HG03103 (cell line): ENCODE measurements at regions not wholly inside any gene's neighbourhood (a gene's known extent, or its start where the extent isn't known, plus 50 kb on each side); places are given as distances from the start of the nearest gene placed in this dataset.
"Not testable (repeated sequence)": the region's sequence is repeated elsewhere in the genome, so short reads cannot be mapped to it uniquely, and the experiment has no call there.

Source experiments
- ATAC-seq: cut with Tn5 transposase; IDR thresholded peaks from one replicate; pipeline ENCODE4 v1.9.1; 2021; ENCODE audit warnings: low read depth; ENCODE audit not compliant: unreplicated experiment

- ATAC-seq, result no peak
These were observed 340.0 kb upstream of the NRG3 start for GRCh38 chr10:81534991-81535390.

DNA sequence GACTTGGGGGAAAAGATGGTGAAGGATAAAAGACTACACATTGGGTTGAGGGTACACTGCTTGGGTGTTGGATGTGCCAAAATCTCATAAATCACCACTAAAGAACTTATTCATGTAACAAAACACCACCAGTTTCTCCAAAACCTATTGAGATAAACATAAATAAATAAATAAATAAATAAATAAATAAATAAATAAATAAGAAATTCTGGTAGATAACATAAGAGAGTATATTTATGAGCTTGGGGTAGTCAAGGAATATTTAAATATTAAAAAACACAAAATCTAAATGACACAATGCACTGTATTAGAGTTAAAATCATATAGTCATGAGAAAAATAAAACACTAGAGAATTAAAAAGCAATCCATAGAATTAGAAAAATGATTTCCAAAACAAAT is 333.5 kb upstream of the NRG3 start:
- ATAC-seq, result no peak

GRCh38 chr10:81546243-81546642 is 328.8 kb upstream of the NRG3 start:
- ATAC-seq, result no peak

GRCh38 chr10:81548160-81548559 is 326.8 kb upstream of the NRG3 start:
- no peak for ATAC-seq

GRCh38 chr10:81564143-81564542 is 310.9 kb upstream of the NRG3 start:
- ATAC-seq, result no peak

DNA sequence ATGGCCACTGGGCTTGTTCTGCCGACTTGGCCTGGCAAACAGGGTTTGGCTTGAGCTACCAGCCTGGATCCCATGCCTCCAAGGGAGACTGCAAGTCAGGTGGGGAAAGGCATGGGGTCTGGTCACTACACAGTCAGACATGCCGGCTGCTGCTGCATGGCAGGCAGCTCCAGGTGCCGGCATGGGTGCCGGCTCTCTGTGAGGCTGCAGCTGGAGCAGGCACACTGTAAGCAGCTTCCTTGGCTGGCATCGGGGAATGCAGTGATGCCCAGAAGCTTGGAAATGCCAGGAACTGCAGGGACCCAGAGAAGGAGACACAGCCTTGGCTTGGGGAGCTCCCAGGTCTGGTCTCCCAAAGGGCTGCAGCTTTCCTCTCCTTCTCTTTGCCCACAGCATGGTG is 305.5 kb upstream of the NRG3 start:
- ATAC-seq, result no peak

GRCh38 chr10:81570349-81570748 is 304.6 kb upstream of the NRG3 start:
- no peak for ATAC-seq

GRCh38 chr10:81570878-81571794 is 303.9 kb upstream of the NRG3 start:
- no peak for ATAC-seq

- ATAC-seq, result no peak
These were observed 300.0 kb upstream of the NRG3 start for GRCh38 chr10:81575036-81575435.

DNA sequence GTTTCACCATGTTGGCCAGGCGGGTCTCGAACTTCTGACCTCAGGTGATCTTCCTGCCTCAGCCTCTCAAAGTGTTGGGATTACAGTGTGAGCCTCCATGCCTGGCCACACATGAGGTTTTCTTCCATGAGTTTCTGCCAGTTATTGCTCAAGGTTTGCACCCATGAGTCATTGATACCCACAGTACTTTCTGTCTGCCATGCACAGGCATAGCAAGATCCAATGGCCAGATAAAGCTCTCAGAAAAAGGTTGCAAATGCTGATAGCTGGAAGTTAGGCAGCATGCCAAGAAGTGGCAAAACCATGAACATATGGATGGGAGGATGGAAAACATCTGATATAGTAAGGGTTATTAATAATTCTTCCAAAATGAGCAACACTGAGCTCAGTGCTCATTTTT is 298.7 kb upstream of the NRG3 start:
- no peak for ATAC-seq

DNA sequence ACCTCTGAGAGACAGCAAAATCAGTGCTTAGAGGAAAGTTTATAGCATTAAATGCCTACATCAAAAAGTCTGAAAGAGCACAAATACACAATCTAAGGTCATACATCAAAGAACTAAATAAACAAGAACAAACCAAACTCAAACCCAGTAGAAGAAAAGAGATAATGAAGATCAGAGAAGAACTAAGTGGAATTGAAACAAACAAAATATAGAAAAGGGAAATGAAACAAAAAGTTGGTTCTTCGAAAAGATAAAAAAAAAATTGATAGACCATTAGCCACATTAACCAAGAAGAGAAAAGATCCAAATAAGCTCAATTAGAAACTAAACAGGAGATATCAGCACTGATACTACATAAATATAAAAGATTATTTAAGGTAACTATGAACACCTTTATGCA is 280.0 kb upstream of the NRG3 start:
- ATAC-seq, result no peak

DNA sequence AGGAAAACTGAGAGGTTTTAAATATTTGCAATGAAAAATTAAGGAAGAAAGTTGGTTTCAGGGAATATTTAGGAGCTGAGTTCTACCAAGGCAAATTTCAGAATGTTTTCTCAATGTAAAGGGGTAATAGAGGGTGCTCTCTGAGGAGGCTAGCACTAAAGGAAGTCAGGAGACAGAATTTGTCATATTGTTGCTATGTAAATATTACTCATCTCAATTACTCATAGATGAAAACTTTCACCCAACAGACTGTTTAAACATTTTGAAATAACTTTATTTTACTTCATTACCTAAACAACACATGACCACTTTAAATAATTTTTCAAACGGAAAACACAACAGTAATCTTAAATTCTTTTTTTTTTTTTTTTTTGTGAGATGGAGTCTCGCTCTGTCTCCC is 274.8 kb upstream of the NRG3 start:
- ATAC-seq, result no peak

DNA sequence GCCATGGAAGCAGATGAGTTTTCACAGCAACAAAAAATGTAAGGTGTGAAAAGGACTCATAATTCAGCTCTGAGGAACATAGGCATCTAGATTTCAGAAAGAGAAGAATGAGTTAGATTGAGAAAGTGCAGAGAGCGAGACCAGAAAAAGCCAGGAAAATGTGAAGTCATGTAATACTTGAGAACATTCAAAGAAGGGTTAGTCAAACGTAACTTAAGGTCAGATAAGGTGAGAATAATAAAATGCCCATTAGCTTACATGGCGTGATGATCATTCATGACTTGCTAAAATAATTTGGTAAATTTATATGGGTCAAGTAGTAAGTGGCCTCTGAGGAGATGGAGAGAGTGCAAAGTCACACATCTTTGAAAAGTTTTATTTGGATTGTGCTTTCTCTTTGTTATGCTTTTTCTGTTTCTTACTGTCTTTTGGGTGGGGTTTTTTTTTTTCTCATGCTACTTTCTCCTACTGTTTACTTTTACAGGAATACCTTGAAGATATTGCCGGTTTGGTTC is 271.8 kb upstream of the NRG3 start:
- ATAC-seq, result no peak

DNA sequence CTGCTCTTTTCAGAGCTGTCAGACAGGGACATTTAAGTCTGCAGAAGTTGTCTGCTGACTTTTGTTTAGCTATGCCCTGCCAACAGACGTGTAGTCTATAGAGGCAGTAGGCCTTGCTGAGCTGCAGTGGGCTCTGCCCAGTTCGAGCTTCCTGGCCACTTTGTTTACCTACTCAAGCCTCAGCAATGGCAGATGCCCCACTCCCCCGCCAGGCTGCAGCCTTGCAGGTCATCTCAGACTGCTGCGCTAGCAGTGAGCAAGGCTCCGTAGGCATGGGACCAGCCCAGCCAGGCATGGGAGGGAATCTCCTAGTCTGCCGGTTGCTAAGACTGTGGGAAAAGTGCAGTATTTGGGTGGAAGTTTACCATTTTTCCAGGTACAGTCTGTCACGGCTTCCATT is 230.5 kb upstream of the NRG3 start:
- ATAC-seq, result not testable (repeated sequence)

DNA sequence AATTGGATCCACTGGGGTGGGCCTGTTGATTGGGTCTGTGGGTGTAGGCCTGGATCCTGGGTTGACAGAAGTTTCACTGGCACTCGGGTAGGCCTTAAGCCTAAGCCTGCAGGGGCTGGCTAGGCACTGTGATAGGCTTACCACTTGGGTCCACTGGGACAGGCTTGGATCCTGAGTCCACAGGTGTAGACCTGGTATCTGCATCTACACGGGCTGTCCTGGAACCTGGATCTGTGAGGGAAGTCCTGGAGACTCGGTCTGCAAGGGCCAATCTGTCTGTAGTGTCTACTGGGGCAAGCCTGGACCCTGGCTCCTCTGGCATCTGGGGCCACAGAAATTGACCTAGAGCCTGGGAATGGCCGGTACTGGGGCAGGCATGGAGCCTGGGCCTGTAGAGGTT is 219.0 kb upstream of the NRG3 start:
- ATAC-seq, result no peak

DNA sequence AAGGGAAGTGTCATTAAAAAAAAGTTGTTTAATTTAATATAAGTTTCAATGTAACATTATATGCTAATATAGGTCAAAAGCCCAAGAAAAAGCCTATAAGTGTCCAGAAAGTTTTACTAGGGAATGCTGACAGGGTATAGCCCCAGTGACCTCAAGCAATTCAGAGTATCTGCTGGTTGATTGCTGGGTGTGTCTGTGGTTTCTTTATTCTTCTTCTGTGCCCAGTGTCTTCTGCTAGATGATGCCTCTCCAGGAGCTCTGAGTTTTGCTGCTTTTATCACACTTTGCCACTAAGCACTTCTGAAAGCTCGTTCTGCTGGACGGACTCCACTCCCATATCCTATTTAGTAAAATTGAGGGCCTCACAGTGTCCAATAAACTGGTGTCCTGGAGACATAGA is 212.2 kb upstream of the NRG3 start:
- ATAC-seq, result no peak

- not testable (repeated sequence) for ATAC-seq
These were observed 210.2 kb upstream of the NRG3 start for GRCh38 chr10:81664800-81665199.

DNA sequence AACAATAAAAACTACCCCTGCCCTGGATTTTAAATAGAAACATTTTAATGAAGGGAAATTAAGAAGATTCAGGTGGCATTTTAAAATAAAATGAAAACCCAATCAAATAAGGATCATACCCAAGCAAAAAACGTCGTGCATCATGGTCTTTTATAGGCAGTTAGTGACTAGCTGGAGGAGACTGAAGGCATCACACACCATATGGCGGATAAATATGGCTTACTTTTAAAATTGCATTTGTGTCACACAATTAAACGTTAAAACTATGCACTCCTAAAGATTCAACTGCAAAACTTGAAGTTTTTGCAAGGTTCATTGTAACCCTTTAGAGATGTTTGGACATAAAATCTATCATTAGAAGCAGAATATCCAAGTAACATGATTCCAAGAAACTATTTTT is 200.1 kb upstream of the NRG3 start:
- no peak for ATAC-seq

DNA sequence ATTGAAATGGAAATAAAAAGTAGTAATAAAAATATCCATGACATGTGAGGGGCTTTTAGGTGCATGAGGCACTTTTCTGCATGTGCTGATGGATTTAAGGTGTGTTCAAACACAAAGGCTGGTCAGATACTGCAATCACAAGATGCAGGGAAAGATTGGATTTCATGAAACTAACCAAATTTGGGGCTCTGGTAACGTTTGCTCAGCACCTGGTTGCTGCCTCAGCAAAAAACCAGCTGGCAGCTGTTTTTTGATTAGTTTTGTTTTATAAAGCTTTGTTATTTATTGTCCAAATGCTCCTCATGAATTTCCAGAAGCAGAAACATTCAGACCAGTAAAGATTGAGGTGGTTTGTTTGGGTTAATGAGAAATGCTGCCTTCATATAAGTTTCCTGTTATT is 195.7 kb upstream of the NRG3 start:
- ATAC-seq, result no peak

DNA sequence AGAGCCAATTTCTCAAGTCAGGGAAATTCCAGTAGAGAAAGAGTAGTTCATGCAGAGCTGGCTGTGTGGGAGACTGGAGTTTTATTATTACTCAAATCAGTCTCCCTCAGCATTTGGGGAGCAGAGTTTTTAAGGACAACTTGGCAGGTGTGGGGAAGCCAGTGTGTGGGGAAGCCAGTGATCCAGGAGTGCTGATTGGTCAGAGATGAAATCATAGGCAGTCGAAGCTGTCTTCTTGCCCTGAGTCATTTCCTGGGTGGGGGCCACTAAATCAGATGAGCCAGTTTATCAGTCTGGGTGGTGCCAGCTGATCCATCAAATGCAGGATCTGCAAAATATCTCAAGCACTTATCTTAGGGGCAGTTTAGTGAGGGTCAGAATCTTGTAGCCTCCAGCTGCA is 194.6 kb upstream of the NRG3 start:
- ATAC-seq, result no peak

DNA sequence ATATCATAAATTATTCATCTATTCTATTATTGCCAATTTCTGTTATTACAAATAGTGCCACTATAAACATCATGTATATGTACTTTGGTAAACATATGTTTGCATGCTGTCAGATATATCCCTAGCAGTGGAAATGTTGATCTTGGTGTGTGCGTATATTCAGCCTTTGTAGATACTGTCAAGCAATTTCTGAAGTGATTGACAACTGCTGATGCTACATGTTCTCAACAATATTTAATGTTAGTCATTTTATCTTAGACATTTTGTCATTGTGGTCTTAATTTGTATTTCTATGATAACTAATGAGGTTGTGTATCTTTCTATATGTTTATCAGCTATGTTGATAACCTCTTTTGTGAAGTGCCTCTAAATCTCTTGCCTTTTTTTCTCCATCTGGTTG is 186.5 kb upstream of the NRG3 start:
- no peak for ATAC-seq

GRCh38 chr10:81696609-81697388 is 178.2 kb upstream of the NRG3 start:
- no peak for ATAC-seq
